ENCODE measurements at regions not wholly inside any gene's neighbourhood (a gene's known extent, or its start where the extent isn't known, plus 50 kb on each side); places are given as distances from the start of the nearest gene placed in this dataset.

GRCh38 chr14:106120101-106120500, 593.7 kb downstream of the TMEM121 start:
- no peak for TF ChIP-seq CTCF (IDR thresholded peaks at IDR 0.05; ENCODE audit: low read depth, low read length)
- no peak for TF ChIP-seq MAX (IDR thresholded peaks at IDR 0.05; ENCODE audit: low read depth, low read length)

All from NB4 (cell line).